HEK293T (cell line): ENCODE measurements at regions not wholly inside any gene's neighbourhood (a gene's known extent, or its start where the extent isn't known, plus 50 kb on each side); places are given as distances from the start of the nearest gene placed in this dataset.

Experiments
- ARNT ChIP-seq: fragments of 450-650 bp; IDR thresholded peaks from 2 replicates; pipeline ENCODE4 v1.6.1; 2017; ENCODE audit warnings: mild to moderate bottlenecking
- BHLHE40 ChIP-seq: fragments of 450-650 bp; IDR thresholded peaks from 2 replicates; pipeline ENCODE4 v1.6.1; 2016; ENCODE audit warnings: mild to moderate bottlenecking, moderate library complexity, borderline replicate concordance
- CTBP1 ChIP-seq: fragments of 450-650 bp; IDR thresholded peaks from 2 replicates; pipeline ENCODE4 v1.6.1; 2016; ENCODE audit warnings: borderline replicate concordance
- ELF4 ChIP-seq: fragments of 450-650 bp; IDR thresholded peaks from 2 replicates; pipeline ENCODE4 v1.6.1; 2017; ENCODE audit warnings: antibody characterized with exemption
- FOXA1 ChIP-seq: fragments of 450-650 bp; IDR thresholded peaks from 2 replicates; pipeline ENCODE4 v1.6.1; 2016; ENCODE audit warnings: mild to moderate bottlenecking
- FOXK2 ChIP-seq: fragments of 450-650 bp; IDR thresholded peaks from 2 replicates; pipeline ENCODE4 v1.6.1; 2016; ENCODE audit warnings: mild to moderate bottlenecking
- FOXM1 ChIP-seq: fragments of 450-650 bp; IDR thresholded peaks from 2 replicates; pipeline ENCODE4 v1.6.1; 2017; ENCODE audit warnings: mild to moderate bottlenecking, borderline replicate concordance
- LEF1 ChIP-seq: fragments of 450-650 bp; IDR thresholded peaks from 2 replicates; pipeline ENCODE4 v1.6.1; 2017; ENCODE audit warnings: mild to moderate bottlenecking, borderline replicate concordance
- NFRKB ChIP-seq: fragments of 450-650 bp; IDR thresholded peaks from 2 replicates; pipeline ENCODE4 v1.6.1; 2016; ENCODE audit warnings: mild to moderate bottlenecking, moderate library complexity
- PKNOX1 ChIP-seq: fragments of 450-650 bp; IDR thresholded peaks from 2 replicates; pipeline ENCODE4 v1.6.1; 2016
- SP1 ChIP-seq: fragments of 450-650 bp; IDR thresholded peaks from 2 replicates; pipeline ENCODE4 v1.6.1; 2017
- SUZ12 ChIP-seq: fragments of 450-650 bp; IDR thresholded peaks from 2 replicates; pipeline ENCODE4 v1.6.1; 2016; ENCODE audit warnings: mild to moderate bottlenecking
- TARDBP ChIP-seq: fragments of 450-650 bp; IDR thresholded peaks from 2 replicates; pipeline ENCODE4 v1.6.1; 2016
- ZNF384 ChIP-seq: fragments of 450-650 bp; IDR thresholded peaks from 2 replicates; pipeline ENCODE4 v1.6.1; 2016

- TF ChIP-seq TARDBP (no peak), SUZ12 (no peak), FOXK2 (no peak), FOXM1 (no peak), SP1 (no peak), BHLHE40 (no peak), LEF1 (no peak), ELF4 (no peak), CTBP1 (no peak), NFRKB (no peak), ZNF384 (no peak), FOXA1 (no peak), ARNT (no peak), PKNOX1 (no peak)
These were observed 189.9 kb upstream of the LYZL1 start for GRCh38 chr10:29099001-29099400.
